ENCODE measurements at regions not wholly inside any gene's neighbourhood (a gene's known extent, or its start where the extent isn't known, plus 50 kb on each side); places are given as distances from the start of the nearest gene placed in this dataset.

DNA sequence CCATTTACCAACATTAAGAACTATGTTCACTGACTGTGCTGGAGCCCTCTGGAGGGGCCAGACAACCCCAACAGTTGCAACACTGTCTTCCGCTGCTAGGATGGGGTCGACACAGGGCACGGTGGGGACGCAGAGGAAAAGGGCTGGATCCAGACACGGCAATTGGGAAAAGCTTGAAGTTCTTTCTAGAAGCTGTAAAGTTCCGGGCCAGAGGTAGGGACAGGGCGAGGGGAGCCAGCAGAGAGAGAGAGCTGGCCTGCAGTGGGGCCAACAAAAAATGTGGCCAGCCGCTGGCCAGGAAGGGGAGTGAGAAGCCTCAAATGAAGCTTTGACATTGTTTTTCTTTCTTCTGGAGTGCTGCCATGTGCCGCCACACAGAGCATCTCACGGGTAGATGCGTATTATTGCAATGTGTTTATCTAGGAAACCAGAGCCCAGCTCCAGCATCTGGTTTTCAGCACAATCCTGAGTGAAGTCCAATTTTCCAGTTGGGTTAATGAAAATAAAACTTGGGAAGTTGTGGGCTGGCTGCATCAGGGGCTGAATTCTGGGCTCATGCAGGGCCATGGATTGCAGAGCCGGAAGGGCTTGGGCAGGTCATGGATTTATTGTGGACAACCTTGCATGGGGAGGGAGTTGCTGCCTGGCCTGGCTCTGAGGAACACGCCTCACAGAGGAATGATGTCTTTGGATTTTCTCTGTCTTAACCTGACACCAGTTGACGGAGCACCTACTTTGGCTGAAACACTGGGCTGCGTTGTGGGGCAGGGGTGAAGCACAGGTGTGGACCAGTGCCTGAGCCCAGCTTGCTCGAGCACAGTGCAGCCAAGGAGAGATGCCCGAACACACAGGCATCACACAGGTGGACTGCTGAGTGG, 67.6 kb upstream of the AMPD3 start:
- DNase-seq (ENCODE audit: low read depth) = no peak

DNA sequence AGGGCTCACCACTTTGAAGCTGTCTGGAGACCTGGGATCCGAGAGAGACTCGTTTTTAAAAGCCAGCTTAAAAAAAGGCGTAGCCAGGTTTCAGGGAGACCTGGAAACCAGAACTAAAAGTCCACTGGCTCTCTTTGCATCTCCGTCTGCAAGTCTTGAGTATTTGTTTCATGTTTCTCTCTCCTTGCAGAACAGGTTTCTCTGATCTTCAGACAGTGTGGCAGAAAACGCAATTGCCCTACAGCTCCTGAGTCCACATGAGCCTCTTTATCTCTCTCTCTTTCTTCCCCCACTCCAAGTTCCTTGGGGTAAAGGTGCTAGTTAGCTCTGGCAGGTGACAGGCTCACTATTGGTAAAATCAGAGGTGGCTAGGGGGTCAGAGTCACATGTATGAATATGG, 67.0 kb upstream of the AMPD3 start:
- no peak for DNase-seq (ENCODE audit: low read depth)

DNA sequence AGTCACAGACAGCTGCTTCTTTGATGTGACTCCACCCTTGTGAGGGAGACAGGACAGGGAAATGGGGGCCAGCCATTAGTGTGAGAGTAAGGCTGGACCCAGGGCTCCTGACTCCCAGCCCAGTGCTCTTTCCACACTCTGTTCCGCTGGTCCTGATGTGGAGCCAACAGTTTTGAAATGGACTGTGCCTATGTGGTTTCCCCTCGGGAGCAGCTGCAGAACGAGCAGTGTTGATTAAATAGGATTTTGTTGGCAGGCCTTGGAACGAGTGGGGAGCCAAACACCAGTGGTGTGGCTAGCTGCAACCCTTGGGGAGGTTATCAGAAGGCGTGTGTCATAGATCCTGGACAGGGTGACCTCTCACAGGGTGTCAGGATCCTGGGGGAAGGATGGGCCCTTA, 66.5 kb upstream of the AMPD3 start:
- DNase-seq (ENCODE audit: low read depth) = no peak

DNA sequence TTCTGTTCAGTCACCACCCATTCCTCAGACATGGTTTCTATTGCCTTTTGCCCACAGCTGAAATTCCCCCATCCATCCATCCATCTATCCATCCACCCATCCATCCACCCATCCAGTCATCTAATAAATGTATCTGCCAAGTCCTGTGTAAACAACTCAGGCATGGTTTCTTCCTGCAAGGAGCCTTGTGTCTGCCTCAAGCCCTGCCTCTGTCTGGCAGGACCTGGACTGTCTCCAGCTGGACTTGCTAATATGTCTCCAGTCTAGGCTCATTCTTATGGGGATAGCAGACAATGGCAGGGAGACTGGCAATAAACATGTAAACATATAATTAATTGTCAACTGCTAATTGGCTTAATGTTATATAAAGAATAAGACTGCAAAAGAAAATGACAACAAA, 64.7 kb upstream of the AMPD3 start:
- no peak for DNase-seq (ENCODE audit: low read depth)

DNA sequence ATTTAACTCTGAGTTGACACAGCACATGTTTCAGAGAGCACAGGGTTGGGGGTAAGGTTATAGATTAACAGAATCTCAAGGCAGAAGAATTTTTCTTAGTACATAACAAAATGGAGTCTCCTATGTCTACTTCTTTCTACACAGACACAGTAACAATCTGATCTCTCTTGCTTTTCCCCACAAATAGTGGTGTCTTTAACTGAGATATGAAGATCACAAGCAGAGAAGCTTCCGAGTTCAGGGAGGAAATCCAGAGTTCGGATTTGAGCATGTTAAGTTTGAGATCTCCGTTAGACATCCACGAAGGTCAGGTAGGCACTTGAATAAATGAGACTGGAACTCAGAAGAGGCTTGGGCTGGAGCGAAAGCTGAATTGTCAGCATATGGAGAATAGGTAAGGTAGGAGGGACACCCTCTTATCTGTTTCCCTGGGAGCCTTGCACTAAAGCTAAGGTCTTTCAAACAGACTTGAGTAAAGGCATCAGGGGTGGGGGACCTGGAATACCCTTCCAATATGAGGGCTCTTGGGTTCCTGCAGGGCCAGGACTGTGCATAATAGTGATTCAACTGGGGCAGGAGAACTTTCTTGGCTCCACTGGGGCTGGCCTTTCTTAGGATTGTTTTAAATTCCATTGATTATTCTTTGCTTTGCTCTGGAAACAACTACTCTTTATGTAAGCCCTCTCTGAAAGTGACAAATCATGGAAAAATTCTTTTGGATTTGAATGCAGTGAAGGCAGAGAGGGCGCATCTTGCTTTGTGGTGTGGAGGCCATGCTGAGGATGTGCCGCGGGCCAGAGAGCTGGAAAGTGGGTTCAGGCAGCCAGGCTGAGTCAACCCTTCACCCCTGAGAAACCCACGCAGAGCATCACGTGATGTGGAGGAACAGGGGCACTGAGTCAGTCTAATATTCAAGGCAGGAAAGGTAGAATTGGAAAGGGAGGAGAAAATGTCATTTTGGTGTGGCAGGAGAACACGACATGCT, 62.7 kb upstream of the AMPD3 start:
- DNase-seq (ENCODE audit: low read depth) = no peak

DNA sequence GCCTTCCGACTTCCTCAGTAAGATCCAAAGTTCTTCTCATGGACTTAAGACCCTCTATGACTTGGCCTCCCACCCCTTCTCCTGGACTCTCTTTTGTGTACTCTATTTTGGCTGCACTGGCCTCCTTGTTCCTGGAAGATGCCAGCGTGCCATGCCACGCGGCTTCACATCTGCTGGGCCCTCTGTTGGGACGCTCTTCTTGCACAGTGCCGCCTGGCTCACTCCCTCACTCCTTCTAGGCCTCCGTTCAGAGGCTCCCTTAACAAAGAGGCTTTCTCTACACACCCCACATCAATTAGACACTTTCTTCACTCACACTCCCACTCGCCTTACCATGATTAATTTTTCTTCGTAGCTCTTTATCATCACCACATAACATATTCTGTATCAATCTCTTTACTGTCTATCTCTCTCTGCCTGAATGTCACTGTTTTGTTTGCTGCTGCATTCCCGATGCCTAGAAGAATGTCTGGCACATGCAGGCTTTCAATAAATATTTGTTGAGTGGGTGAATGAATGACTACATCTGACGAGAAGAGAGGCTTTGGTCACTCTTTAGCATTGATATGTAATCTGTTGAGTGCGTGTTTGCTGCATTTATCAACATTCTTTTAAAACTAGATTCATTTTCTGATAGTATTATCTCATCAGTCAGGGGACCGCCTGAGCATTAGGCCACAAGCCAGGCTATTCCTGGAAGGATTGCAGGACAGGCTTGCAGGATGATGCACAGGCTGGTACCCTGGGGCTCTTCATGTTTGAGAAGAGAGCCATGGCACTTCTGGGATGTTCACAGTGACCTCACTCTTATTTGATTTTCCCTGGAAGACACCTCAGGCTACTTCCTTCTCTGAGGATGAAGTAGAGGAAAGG, 60.6 kb upstream of the AMPD3 start:
- DNase-seq (ENCODE audit: low read depth) = no peak

DNA sequence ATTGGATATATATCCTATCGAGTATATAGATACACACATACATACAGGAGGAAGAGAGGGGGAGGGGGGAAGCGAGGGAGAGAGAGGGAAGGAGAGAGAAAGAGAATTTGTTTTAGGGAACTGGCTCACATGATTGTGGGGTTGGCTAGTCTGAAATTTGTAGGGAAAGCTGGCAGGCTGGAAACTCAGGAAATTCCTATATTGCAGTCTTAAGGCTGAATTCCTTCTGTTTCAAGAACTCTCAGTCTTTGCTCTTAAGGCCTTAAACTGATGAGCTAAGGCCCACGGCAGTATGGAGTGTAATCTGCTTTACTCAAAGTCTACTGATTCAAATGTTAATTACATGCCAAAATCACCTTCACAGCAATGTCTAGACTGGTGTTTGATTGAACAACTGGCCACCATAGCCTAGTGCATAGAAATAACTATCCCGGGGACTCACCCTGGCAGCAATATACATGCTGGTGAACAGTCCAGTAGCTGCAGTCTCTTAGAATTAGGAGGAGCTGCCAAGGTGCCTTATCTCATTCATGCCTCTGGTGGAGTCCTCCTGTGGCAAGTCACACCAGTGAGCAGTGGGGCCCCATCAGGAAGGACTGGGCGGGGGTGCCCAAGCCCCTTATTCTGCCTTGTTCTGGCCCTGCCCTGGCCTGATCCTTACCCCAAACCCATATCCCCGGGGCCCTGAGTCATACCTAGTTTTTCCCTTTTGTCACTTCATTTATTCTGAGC, 59.7 kb upstream of the AMPD3 start:
- DNase-seq (ENCODE audit: low read depth) = no peak

DNA sequence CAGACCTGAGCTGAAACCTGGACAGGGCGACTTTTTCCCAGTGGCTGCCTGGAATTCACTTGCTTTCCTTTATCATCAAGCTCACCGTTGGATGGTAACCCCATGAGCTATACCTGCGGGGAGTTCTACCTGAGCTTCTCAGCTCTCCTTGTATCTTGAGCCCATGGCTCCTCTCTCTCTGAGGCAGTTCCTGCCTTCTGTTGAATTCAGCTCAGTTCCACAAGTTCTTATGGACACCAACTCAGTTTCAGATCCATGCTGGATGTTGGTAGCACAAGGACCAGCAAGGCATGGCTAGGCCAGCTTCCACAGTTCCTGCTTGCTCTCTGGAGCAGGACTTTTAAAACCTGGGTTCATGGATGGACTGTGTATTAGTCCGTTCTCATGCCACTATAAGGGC, 58.3 kb upstream of the AMPD3 start:
- no peak for DNase-seq (ENCODE audit: low read depth)

DNA sequence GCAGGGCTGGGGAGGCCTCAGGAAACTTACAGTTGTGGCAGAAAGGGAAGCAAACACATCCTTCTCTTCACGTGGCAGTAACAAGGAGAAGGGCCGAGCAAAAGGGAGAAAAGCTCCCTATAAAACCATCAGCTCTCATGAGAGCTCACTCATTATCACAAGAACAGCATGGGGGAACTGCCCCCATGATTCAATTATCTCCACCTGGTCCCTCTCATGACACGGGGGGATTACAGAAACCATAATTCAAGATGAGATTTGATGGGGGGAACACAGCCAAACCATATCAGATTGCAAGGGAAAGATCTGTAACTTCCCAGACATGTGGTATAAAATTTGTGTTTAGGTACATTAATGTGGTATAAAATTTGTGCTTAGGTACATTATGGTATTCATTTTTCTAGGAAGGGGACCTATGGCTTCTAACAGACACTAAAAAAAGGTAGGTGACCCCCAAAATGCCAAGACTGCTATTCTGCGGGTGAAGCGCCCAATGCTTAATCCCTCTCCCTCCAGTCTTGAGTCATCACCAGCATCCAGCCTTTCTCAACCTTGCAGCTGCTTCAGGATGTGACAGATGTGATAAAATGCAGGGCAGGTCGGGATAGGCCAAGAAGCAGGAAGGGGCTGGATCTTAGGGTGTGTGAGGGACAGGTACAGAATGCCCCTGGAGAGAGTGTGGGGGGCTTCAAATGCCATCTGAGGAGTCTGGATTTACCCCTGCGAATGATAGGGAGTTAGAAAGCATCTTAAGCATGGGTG, 57.7 kb upstream of the AMPD3 start:
- DNase-seq (ENCODE audit: low read depth) = no peak

DNA sequence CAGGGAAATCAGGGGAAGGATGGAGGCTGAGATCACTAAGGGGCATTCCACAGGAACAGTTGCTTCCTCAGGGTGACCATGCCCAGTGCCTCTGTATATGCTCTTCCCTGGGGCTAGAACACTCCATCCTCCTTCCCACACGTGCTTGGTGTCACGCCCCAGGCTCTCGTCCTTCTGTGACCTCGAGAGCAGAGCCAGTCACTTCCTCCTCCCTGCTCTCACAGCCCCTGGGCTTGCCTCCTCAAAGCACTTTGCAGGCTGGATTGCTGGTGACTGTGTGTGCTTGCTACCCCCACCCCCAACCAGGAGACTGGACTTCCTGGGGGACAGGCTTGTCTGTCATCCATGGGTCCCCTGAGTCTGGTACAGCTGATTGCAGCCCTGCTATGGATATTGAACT, 56.5 kb upstream of the AMPD3 start:
- no peak for DNase-seq (ENCODE audit: low read depth)

DNA sequence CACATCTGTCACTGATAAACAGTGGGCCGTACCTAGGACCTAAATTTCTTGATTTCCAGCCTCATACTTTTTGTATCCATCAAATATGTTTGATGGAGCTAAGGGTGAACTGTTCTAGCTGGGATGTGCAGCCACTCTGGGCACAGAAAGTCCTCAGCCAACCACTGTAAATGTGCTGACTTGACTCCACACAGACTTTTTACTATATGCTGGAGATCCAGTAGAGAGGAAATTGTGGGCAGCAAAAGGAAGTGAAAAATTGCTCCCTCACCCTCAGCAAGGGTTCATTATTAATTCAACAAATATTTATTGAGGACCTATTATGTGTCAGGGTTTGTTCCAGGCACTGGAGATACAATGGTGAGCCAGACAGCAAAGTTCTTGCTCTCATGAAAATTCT, 54.2 kb upstream of the AMPD3 start:
- no peak for DNase-seq (ENCODE audit: low read depth)

DNA sequence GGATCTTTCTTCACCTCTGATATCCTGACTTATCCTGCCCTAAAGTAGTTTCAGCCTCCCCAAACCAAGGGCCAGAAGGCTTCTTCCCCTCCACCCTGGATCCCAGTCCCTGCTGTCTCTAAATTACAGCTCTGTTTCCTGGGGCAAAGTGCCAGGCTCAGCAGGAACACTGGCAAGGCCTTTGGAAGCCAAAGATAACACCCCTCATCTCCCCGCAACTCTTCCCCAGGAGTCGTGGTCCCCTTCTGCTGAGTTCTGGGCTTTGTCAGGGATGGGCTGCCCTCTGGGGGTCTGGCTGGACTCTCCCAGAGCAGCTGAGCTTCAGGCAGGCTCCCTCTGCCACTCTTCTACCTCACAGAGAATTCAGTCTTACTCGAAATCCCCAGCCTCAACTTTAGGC, 53.8 kb upstream of the AMPD3 start:
- DNase-seq (ENCODE audit: low read depth) = no peak

DNA sequence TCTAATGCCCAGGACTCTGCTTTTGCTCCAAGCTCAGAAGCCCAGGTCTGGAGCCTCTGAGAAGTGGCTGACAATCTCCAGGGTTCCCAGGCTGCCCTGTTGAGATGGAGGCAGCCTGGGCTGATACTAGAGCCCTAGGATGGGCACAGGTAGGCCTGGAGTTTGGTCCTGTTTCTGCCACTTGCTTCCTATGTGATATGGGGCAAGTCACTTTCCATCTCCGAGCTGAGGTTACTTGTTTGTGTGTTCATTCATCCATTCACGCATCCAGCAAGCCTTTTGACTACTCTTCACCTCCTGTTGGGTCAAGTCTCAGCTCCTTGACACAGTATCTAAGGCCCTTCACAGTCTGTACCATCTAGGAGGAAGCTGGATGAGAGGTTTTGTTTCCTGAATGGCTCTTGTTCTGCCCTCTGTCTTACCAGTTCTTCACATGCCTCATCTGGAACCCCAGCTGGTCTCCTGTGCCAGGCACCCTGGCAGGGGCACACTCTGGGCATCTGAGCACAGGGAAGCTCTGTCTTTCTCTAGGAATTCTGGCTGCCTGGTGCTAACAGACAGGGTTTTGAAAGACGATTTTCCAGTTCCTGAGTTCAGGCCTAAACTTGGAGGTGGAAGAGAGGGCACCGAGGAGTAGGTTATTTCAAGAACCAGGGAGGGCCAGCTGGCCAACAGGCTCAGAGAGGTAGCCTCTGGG, 53.2 kb upstream of the AMPD3 start:
- no peak for DNase-seq (ENCODE audit: low read depth)

All from stimulated activated CD8-positive, alpha-beta memory T cell treated with anti-CD3 and anti-CD28 coated beads, Interleukin-15, amount 100 ng/mL, for 24 hours (primary cell).